ENCODE measurements at regions not wholly inside any gene's neighbourhood (a gene's known extent, or its start where the extent isn't known, plus 50 kb on each side); places are given as distances from the start of the nearest gene placed in this dataset.

DNA sequence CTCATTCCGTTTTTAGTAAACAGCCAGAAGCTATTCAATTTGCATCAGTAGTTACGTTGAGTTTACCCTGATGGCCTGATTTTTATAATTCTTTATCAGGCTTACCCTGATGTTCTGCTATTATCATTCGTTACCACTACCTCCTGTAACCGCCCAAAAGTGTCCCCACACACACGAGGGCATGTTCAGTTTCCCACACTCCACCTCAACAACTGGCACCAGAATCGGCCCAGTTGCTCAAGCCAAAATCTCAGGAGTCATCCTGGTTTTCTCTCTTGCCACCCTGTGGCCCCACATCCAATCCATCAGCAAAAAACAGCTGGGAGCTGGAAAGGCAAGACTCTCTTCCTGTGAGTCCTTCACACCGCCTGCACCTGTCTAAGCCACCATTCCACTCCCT, 102.9 kb upstream of the RAB6C start:
- no peak overlapping the region for H3K4me3 ChIP-seq (ENCODE audit: control insufficient read depth, low read depth, low read length)
- TF ChIP-seq, protein P1, sequence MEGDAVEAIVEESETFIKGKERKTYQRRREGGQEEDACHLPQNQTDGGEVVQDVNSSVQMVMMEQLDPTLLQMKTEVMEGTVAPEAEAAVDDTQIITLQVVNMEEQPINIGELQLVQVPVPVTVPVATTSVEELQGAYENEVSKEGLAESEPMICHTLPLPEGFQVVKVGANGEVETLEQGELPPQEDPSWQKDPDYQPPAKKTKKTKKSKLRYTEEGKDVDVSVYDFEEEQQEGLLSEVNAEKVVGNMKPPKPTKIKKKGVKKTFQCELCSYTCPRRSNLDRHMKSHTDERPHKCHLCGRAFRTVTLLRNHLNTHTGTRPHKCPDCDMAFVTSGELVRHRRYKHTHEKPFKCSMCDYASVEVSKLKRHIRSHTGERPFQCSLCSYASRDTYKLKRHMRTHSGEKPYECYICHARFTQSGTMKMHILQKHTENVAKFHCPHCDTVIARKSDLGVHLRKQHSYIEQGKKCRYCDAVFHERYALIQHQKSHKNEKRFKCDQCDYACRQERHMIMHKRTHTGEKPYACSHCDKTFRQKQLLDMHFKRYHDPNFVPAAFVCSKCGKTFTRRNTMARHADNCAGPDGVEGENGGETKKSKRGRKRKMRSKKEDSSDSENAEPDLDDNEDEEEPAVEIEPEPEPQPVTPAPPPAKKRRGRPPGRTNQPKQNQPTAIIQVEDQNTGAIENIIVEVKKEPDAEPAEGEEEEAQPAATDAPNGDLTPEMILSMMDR (IDR thresholded peaks at IDR 0.05; ENCODE audit: control insufficient read depth, insufficient read depth, low read depth, low read length, missing control alignments) = no peak
- no peak for DNase-seq (ENCODE audit: low read depth)

DNA sequence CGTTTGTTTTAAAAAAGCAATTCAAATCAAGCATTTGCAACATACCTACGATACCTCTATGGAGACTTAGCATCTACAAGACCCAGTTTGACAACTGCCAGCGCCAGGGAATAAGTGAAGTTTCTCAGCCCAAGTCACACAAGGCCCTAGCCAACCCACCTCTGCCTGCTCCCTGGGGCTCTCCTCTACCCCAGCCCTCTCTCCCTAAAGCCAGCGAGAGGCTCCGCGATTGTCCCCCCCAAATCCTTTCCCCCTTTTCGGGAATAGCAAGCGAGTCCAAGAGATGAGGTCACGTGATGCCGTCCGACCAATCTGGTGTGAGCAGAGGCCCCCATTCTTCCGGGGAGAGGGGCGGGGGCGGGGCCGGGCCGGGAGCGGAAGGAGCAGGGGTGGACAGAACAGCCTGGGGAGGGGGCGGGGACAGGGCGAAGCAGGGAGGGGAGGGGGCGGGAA, 102.2 kb upstream of the RAB6C start:
- DNase-seq (ENCODE audit: low read depth) = no peak
- peak overlapping the region; percentile 60 for H3K4me3 ChIP-seq (ENCODE audit: control insufficient read depth, low read depth, low read length)
- TF ChIP-seq, protein P1 (IDR thresholded peaks at IDR 0.05; ENCODE audit: control insufficient read depth, insufficient read depth, low read depth, low read length, missing control alignments) = no peak

DNA sequence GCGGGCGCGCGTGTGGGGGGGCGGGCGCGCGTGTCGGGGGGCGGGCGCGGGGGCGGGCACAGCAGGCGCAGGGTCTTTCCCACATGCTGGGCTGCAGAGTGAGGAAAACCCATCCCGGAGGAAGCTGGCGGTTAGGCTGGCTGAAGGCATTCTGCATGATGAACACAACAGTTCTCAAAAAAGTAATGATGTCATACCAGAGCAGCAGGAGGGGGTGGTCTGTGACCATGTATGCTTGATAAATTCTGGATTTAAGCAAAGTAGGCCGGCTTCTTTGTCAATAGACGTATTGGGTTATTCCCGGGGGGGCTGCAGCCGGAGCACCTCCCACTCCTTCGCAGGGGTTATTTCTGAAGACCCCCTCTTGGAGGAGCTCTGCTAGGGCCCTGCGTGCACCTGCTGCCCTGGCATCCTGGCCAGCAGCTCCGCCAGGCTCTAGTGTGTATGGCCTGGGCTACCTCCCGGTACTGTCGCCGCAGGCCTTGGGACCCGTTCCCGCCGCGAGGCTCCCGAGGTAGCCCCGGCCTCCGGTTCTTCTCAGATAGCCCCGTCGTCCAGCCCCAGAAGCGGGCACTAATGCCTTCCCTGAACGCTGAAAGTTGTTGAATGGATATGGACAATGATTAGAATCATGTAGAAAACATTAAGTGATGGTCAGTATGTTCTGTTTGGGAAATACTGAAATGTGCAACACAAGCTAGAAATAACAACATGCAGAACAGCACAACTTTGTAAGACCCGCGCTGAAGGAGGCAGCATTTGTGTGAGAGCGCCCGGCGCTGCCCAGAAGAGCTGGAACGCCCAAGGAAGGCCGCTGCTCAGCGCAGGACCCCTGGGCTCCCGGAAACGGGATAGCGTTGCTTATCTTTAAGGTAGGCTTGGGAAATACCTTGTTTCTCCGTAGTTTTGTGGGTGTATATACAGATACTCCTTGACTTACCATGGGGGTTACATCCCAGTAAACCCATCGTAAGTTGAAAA, 101.4 kb upstream of the RAB6C start:
- H3K4me3 ChIP-seq (ENCODE audit: control insufficient read depth, low read depth, low read length) = no peak overlapping the region
- no peak for DNase-seq (ENCODE audit: low read depth)
- TF ChIP-seq, protein P1 (IDR thresholded peaks at IDR 0.05; ENCODE audit: control insufficient read depth, insufficient read depth, low read depth, low read length, missing control alignments) = no peak

DNA sequence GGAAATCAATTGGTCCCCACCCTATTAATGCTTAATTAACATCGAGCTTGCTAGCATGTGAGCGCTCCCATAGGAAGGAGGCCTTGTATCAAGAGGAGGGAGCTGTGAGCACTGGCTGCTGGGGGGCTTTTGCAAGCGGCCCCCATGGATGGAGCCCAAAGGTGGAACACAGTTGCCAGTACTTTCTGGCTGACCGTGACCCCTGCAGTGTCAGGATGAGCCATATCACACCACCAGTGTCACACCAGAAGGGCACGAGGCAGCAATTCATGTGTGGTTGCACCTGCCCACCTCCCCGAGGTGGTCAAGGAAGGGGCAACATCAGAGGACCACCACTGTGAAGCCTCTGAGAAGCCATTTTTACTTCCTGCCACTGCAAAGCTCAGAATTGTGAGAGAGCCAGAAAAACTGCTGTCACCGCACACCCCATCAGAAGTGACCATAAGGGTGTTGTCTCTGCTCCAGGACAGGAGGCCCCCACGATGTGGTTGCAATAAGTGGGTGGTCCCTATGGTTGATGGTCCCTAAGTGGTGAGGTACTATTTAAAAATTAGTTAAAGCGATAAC, 99.8 kb upstream of the RAB6C start:
- DNase-seq (ENCODE audit: low read depth) = no peak
- no peak overlapping the region for H3K4me3 ChIP-seq (ENCODE audit: control insufficient read depth, low read depth, low read length)
- TF ChIP-seq, protein P1 (IDR thresholded peaks at IDR 0.05; ENCODE audit: control insufficient read depth, insufficient read depth, low read depth, low read length, missing control alignments) = no peak

DNA sequence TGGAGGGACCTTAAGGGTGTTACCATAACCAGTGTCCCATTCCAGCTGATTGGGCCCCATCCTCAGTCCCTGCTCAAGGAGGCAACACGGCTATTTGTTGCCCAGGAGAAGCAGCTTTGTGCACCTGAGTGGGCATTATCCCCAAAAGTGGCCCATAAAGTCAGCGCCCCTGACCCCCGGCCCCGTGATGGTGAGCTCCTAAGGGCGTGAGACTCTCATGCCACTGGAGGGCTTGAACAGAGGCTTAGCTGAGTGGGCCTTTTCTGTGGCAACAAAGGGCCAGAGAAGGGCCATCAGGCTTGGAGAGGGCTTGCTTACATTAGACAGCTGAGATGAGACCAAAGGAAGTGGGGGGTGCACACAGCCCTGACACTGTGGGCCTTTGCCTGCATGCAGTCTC, 99.2 kb upstream of the RAB6C start:
- DNase-seq (ENCODE audit: low read depth) = no peak
- TF ChIP-seq, protein P1 (IDR thresholded peaks at IDR 0.05; ENCODE audit: control insufficient read depth, insufficient read depth, low read depth, low read length, missing control alignments) = no peak
- H3K4me3 ChIP-seq (ENCODE audit: control insufficient read depth, low read depth, low read length) = no peak overlapping the region

DNA sequence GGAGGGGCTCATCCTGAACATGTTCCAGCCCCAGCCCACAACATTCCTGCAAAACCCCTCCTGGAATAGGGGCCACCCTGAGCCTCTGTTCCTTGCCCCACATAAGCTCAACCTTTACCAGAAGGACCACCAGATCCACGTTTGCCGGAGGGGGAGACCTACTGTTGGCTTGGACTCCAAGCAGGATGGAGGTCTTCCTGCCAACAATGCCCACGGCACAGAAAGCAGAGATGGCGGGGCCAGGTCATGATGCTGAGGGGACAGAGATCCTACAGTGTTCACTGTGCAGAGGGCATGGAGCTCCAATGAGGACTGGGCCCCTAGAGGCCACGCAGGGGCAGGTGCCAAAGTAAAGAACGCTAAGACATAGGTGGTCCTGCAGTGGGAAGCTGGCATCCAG, 98.5 kb upstream of the RAB6C start:
- DNase-seq (ENCODE audit: low read depth) = no peak
- TF ChIP-seq, protein P1 (IDR thresholded peaks at IDR 0.05; ENCODE audit: control insufficient read depth, insufficient read depth, low read depth, low read length, missing control alignments) = no peak
- H3K4me3 ChIP-seq (ENCODE audit: control insufficient read depth, low read depth, low read length) = no peak overlapping the region
